ENCODE measurements at regions not wholly inside any gene's neighbourhood (a gene's known extent, or its start where the extent isn't known, plus 50 kb on each side); places are given as distances from the start of the nearest gene placed in this dataset.

DNA sequence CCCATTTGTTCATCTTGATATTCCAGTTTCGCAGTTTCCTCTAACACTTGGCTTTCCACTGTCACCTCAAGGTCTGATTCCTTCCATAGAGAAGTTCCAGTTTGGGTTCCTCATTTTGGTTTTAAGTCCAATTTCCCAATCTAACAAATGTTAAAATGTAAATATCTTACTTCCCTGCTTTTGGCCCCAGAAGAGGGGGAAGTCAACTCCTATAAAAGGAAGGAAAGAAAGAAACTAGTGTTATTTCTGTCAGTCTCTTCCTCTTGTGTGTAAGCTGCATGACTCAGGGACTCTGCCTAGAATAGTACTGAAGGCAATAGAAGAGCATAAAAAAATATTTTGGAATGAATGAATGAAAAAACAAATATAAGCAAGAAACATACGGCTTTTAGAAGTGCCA lies 127.5 kb upstream of the CCNG1 start:
- TF ChIP-seq EZH2 (IDR thresholded peaks at IDR 0.05; ENCODE audit: borderline replicate concordance, low read depth, low read length, severe bottlenecking) (no peak), MYC (IDR thresholded peaks at IDR 0.05; ENCODE audit: low read depth, low read length) (no peak), POLR2A (IDR thresholded peaks at IDR 0.05; ENCODE audit: low read depth, low read length) (no peak), FOS (IDR thresholded peaks at IDR 0.05; ENCODE audit: borderline replicate concordance, insufficient read depth, low read length) (no peak), POLR2AphosphoS5 (IDR thresholded peaks at IDR 0.05; ENCODE audit: insufficient read depth, low read depth, low read length) (no peak), GATA2 (IDR thresholded peaks at IDR 0.05; ENCODE audit: insufficient read depth, insufficient read length, low read depth, low read length) (no peak), JUN (IDR thresholded peaks at IDR 0.05; ENCODE audit: borderline replicate concordance, insufficient read depth, insufficient read length, low read depth) (no peak)
- TF ChIP-seq, protein P1, sequence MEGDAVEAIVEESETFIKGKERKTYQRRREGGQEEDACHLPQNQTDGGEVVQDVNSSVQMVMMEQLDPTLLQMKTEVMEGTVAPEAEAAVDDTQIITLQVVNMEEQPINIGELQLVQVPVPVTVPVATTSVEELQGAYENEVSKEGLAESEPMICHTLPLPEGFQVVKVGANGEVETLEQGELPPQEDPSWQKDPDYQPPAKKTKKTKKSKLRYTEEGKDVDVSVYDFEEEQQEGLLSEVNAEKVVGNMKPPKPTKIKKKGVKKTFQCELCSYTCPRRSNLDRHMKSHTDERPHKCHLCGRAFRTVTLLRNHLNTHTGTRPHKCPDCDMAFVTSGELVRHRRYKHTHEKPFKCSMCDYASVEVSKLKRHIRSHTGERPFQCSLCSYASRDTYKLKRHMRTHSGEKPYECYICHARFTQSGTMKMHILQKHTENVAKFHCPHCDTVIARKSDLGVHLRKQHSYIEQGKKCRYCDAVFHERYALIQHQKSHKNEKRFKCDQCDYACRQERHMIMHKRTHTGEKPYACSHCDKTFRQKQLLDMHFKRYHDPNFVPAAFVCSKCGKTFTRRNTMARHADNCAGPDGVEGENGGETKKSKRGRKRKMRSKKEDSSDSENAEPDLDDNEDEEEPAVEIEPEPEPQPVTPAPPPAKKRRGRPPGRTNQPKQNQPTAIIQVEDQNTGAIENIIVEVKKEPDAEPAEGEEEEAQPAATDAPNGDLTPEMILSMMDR (IDR thresholded peaks at IDR 0.05; ENCODE audit: extremely low read depth in 1 of 2, insufficient read depth in 1 of 2, low read depth in 1 of 2, low read length in 2 of 2) = no peak
- TF ChIP-seq, protein P2, sequence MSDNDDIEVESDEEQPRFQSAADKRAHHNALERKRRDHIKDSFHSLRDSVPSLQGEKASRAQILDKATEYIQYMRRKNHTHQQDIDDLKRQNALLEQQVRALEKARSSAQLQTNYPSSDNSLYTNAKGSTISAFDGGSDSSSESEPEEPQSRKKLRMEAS (IDR thresholded peaks at IDR 0.05; ENCODE audit: insufficient read depth, insufficient read length) = no peak
- Histone ChIP-seq H4K20me1 (replicated peaks; ENCODE audit: control insufficient read depth, extremely low read depth, insufficient read depth, low read length) (no peaks in the 10 kb centered on the region), H3K79me2 (ENCODE audit: control insufficient read depth, insufficient read depth, low read length) (no peaks in the 10 kb centered on the region), H3K9me1 (replicated peaks; ENCODE audit: control insufficient read depth, extremely low read depth, insufficient read depth, low read length) (no peaks in the 10 kb centered on the region), H3K36me3 (ENCODE audit: control insufficient read depth in 2 of 2, extremely low read depth in 1 of 2, insufficient read depth in 2 of 2, low read length in 2 of 2) (no peaks in the 10 kb centered on the region), H3K9me3 (replicated peaks; ENCODE audit: control insufficient read depth, insufficient read depth, low read length) (no peaks in the 10 kb centered on the region), H2AFZ (ENCODE audit: low read depth, low read length) (no peak overlapping the region), H3K4me2 (ENCODE audit: insufficient read depth, low read length) (no peak overlapping the region), H3K4me1 (ENCODE audit: control insufficient read depth, extremely low read depth, insufficient read depth, low read length) (no peaks in the 10 kb centered on the region), H3K4me3 (replicated peaks in 1 of 3; ENCODE audit: insufficient read depth in 1 of 3, low read depth in 1 of 3, low read length in 3 of 3) (no peak overlapping the region), H3K27me3 (ENCODE audit: control insufficient read depth in 2 of 2, insufficient read depth in 2 of 2, low read length in 2 of 2) (no peaks in the 10 kb centered on the region), H3K9ac (replicated peaks; ENCODE audit: extremely low read depth, insufficient read depth, low read length) (no peak overlapping the region), H3K27ac (ENCODE audit: insufficient read depth, low read depth, low read length) (no peak overlapping the region)
- CTCF ChIA-PET = no interaction called here
- intact Hi-C loops (cut with micrococcal nuclease) (no loop called here), dilution Hi-C loops (cut with MboI; ENCODE audit: extremely low pct_ligation_motif_present, low sequenced_read_pairs) (no loop called here)
- BruUV-seq (replicated peaks) = no TSS peak
- POLR2A ChIA-PET = no interaction called here
- DNase-seq (ENCODE audit: low read depth, low spot score) = no peak
- no peak for FAIRE-seq

Data from endothelial cell of umbilical vein (primary cell).